GM21526 (cell line): ENCODE measurements at regions not wholly inside any gene's neighbourhood (a gene's known extent, or its start where the extent isn't known, plus 50 kb on each side); places are given as distances from the start of the nearest gene placed in this dataset.
A peak's percentile ranks its signal among the peaks of the same experiment; 100 is the strongest.

Experiments
- ATAC-seq: cut with Tn5 transposase; IDR thresholded peaks from one replicate; pipeline ENCODE4 v1.9.1; 2021; ENCODE audit warnings: moderate library complexity; ENCODE audit not compliant: unreplicated experiment, low FRiP score

GRCh38 chr12:45548426-45548825, 181.1 kb upstream of the ARID2 start:
- no peak for ATAC-seq

- no peak for ATAC-seq
Observed at GRCh38 chr12:45549337-45549902, 180.1 kb upstream of the ARID2 start.

GRCh38 chr12:45553204-45553603, 176.3 kb upstream of the ARID2 start:
- no peak for ATAC-seq

- no peak for ATAC-seq
Observed at GRCh38 chr12:45557016-45557415, 172.5 kb upstream of the ARID2 start.

- ATAC-seq: no peak
Observed at GRCh38 chr12:45558353-45558752, 171.2 kb upstream of the ARID2 start.

- ATAC-seq: no peak
Observed at GRCh38 chr12:45559537-45559936, 170.0 kb upstream of the ARID2 start.

GRCh38 chr12:45560689-45561088, 168.8 kb upstream of the ARID2 start:
- no peak for ATAC-seq

GRCh38 chr12:45561488-45561887, 168.0 kb upstream of the ARID2 start:
- ATAC-seq: no peak

GRCh38 chr12:45565590-45565989, 163.9 kb upstream of the ARID2 start:
- no peak for ATAC-seq

GRCh38 chr12:45566257-45566656, 163.2 kb upstream of the ARID2 start:
- no peak for ATAC-seq

GRCh38 chr12:45568808-45569207, 160.7 kb upstream of the ARID2 start:
- ATAC-seq: no peak

- ATAC-seq: no peak
Observed at GRCh38 chr12:45570501-45570900, 159.0 kb upstream of the ARID2 start.

GRCh38 chr12:45572114-45572513, 157.4 kb upstream of the ARID2 start:
- no peak for ATAC-seq

GRCh38 chr12:45575417-45575816, 154.1 kb upstream of the ARID2 start:
- no peak for ATAC-seq

GRCh38 chr12:45575823-45576475, 153.6 kb upstream of the ARID2 start:
- ATAC-seq: peak; percentile 81

- no peak for ATAC-seq
Observed at GRCh38 chr12:45577844-45578399, 151.6 kb upstream of the ARID2 start.

GRCh38 chr12:45580356-45580969, 149.0 kb upstream of the ARID2 start:
- ATAC-seq: no peak

GRCh38 chr12:45581112-45581511, 148.4 kb upstream of the ARID2 start:
- ATAC-seq: no peak

GRCh38 chr12:45582536-45582935, 147.0 kb upstream of the ARID2 start:
- ATAC-seq: no peak

GRCh38 chr12:45582986-45583659, 146.4 kb upstream of the ARID2 start:
- ATAC-seq: no peak

- ATAC-seq: no peak
Observed at GRCh38 chr12:45584336-45584735, 145.2 kb upstream of the ARID2 start.
